ENCODE measurements at regions not wholly inside any gene's neighbourhood (a gene's known extent, or its start where the extent isn't known, plus 50 kb on each side); places are given as distances from the start of the nearest gene placed in this dataset.

DNA sequence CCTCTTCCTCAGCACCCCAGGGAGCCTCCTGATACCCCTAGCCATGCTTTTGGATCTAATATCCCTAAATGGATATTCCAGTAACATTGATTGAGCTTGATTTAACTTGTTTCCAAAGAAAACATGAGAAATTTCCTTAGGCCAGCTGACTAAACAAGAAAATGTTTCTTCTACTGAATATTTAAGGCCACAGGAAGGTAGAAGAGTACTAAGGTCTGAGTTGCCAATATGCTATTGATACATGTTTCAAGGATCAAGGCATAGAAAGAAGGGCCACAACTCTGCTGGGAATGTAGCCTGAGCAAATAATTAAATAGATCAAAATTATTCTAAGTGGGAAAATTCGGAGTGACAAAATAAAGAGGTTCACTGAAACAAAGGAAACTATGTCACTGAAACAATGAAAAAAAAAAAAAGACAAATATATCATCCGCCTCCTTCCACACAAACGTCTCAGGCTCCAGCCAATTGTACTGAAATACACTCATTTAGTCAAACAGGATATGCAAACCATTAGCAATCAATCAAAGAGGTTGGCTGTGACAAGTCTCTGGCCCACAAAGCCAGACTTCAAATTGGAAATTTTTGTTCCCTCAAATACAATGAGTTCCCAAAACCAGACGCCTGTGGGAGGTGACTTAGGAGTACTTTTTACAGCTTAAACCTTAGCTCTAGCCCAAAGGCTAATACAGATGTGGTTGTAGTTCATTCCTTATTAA lies 396.2 kb downstream of the HTR7 start:
- Mint-ChIP-seq H3K4me1 (ENCODE audit: low read depth) (no peaks in the 10 kb centered on the region), H3K9me3 (ENCODE audit: low read depth) (no peaks in the 10 kb centered on the region), H3K4me3 (no peak overlapping the region), H3K36me3 (no peaks in the 10 kb centered on the region), H3K27me3 (no peaks in the 10 kb centered on the region), H3K27ac (no peak overlapping the region)

DNA sequence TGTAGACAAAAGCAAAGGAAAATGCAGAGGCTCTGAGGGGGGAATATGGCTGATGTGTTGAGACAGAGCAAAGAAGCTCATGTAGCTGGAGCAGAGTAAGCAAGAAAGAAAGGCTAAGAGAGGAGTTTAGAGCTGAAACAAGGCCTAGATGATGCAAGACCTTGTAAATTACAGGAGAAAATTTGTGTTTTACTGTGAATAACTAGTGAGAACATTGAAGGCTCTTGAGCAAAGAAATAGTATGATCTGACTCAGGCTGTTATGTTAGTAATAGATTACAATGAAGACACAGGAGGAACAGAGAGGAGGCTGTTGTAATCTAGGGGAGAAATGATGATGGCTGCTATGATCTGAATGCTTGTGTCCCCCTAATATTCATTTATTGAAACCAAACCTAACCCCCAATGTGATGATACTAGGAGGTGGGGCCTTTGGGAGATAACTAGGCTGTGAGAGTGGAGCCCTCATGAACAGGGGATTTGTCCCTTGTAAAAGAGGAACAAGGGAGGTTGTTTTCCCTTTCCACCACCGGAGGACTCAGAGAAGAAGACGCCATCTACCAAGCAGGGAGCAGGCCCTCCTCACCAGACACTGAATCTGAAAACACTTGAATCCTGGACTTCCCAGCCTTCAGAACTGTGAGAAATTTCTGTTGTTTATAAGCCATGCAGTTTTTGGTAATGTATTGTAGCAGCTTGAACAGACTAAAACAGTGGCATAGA lies 394.9 kb downstream of the HTR7 start:
- H3K4me1 Mint-ChIP-seq (ENCODE audit: low read depth) = no peaks in the 10 kb centered on the region
- H3K4me3 Mint-ChIP-seq = no peak overlapping the region
- H3K36me3 Mint-ChIP-seq = no peaks in the 10 kb centered on the region
- H3K27me3 Mint-ChIP-seq = no peaks in the 10 kb centered on the region
- H3K27ac Mint-ChIP-seq = no peak overlapping the region
- H3K9me3 Mint-ChIP-seq (ENCODE audit: low read depth) = no peaks in the 10 kb centered on the region

DNA sequence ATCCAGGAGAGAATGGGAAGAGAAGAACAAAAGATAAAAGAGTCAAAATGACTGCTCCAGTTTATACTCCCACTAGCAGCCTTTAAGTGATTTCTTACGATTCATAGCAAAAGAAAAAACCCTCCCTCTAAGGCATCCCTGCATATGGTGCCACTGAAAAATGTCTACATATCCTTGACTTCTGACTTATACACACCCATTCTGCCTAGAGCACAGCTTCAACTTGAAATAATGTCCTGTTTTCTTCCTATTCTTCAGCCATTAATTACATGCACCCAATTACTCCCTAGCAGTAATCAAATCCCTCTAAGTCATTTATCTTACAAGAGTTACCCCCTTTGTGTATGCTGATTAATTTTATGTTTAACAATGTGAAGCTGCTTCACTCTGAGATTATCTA lies 393.5 kb downstream of the HTR7 start:
- peaks cover 1% of the 10 kb centered on the region for H3K9me3 Mint-ChIP-seq (ENCODE audit: low read depth)
- H3K27me3 Mint-ChIP-seq = no peaks in the 10 kb centered on the region
- H3K36me3 Mint-ChIP-seq = no peaks in the 10 kb centered on the region
- H3K4me1 Mint-ChIP-seq (ENCODE audit: low read depth) = no peaks in the 10 kb centered on the region
- H3K27ac Mint-ChIP-seq = no peak overlapping the region
- H3K4me3 Mint-ChIP-seq = no peak overlapping the region

DNA sequence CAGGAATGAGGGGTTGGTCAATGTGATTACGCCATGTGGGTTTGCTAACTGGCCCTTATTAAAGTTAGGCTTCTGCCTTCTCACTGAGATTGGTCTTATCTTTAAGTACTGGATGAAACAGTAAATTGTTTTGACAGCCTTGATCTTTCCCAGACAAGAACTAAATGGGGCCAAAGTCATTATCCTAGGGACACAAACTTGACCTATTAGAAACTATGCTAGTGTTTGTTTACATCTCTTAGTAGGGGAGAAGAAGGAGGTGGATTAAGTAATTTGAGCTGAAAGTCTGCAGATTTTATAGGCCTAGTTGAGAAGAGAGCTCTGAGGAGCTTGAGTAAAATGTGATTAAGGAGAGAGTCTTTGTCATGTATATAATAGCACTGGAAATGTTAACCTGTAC lies 386.9 kb downstream of the HTR7 start:
- Mint-ChIP-seq H3K4me3 (no peak overlapping the region), H3K4me1 (ENCODE audit: low read depth) (no peaks in the 10 kb centered on the region), H3K36me3 (no peaks in the 10 kb centered on the region), H3K9me3 (ENCODE audit: low read depth) (peaks cover 11% of the 10 kb centered on the region), H3K27me3 (no peaks in the 10 kb centered on the region), H3K27ac (no peak overlapping the region)

DNA sequence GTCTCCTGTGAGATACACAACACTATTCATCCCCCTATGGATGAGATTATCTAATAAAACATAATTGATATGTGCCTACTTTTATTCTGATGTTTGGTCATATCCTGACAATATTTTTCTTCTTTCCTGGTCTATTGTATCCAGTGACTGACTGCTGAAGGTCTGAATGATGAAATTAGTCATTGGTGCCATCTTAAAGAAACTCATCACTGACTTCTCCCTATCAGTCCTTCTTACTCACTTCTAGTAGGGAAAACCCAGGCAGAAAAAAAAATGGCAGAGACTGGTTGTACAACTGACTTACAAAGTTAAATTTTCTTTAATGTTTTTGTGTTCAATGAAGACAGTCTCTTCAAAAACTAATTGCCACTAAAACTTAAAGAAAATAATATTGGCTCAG lies 377.4 kb downstream of the HTR7 start:
- Mint-ChIP-seq H3K4me3 (no peak overlapping the region), H3K4me1 (ENCODE audit: low read depth) (no peaks in the 10 kb centered on the region), H3K36me3 (no peaks in the 10 kb centered on the region), H3K27me3 (no peaks in the 10 kb centered on the region), H3K9me3 (ENCODE audit: low read depth) (no peaks in the 10 kb centered on the region), H3K27ac (no peak overlapping the region)

DNA sequence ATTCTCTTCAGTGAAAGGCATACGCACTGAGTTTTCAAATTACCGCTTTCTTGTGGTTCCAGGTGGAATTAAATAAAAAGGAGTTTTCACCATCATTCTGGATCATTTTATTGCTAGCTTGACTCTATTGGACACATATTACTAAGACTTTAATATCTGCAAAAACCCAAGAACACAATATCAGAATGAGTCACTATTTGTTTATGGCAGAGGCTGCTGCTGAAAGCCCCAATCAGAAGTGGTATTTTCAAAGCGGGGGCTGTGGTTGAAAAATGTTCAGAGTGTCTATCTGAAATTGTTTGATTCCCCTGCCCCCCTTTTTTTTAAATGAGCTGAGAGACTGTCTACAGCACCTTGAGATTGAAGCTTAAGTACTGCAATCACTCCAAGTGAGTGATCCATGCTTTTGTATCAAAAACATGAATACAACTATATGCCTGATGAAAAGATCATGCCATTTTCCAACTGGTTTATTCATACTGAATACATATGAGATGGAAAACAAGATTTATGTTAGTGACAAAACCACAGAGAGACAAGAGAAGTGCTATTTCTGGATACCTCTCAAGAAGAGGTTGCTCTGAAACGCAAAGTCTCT lies 376.4 kb downstream of the HTR7 start:
- Mint-ChIP-seq H3K4me3 (no peak overlapping the region), H3K9me3 (ENCODE audit: low read depth) (no peaks in the 10 kb centered on the region), H3K27me3 (no peaks in the 10 kb centered on the region), H3K27ac (no peak overlapping the region), H3K4me1 (ENCODE audit: low read depth) (no peaks in the 10 kb centered on the region), H3K36me3 (no peaks in the 10 kb centered on the region)

DNA sequence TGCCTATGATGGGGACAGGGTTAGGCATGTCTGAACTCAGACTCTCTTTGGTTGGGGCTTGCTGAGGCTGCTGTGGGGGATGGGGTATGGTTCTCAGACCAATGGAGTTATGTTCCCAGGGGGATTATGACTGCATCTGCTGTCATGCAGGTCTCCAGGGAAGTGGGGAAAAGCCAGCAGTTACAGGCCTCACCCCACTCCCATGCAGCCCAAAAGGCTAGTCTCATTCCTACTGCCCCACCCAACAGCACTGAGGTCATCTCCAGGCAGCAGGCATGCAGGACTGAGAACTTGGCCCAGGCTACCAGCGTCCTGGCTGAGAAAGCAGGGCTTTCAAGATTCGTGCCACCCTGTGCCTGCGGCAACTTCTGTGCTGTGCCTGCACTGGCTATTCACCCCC lies 373.3 kb downstream of the HTR7 start:
- Mint-ChIP-seq H3K4me3 (no peak overlapping the region), H3K9me3 (ENCODE audit: low read depth) (peaks cover 5% of the 10 kb centered on the region), H3K27ac (no peak overlapping the region), H3K4me1 (ENCODE audit: low read depth) (no peaks in the 10 kb centered on the region), H3K36me3 (no peaks in the 10 kb centered on the region), H3K27me3 (peaks cover 2% of the 10 kb centered on the region)

DNA sequence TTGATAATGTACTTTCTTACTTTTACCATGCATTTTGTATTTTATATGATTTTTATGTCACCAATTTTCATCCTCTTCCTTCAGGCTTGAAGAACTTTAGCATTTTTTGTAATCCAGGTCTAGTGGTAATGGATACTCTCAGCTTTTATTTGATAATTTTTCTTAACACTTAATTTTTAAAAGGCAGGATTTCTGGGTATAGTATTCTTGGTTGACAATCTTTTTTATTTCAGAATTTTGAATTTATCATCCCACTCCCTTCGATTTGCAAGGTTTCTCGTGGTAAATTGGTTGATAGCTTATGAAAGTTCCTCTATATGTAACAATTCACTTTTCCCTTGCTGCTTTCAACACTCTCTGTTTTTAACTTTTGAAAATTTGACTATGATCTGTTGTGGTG lies 363.7 kb downstream of the HTR7 start:
- H3K4me1 Mint-ChIP-seq (ENCODE audit: low read depth) = no peaks in the 10 kb centered on the region
- no peak overlapping the region for H3K4me3 Mint-ChIP-seq
- peaks cover 35% of the 10 kb centered on the region for H3K9me3 Mint-ChIP-seq (ENCODE audit: low read depth)

DNA sequence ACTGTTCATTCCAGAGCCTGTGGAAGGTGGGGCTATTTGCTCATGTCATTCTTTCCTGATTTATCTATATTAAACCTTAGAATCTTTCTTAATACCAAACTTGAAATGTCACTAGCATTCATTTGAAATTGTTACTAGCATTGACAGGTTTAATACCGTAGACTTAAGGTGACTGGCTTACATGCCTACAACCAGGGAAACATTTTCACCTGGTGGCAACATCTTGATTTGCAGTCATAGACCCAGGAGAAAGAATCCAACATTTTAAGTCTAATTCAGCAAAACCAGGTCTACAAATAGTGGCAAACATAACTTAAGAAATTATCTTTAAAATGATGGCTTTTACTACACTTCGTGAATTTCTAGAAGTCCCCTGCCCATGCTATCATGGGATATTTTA lies 353.7 kb downstream of the HTR7 start:
- H3K9me3 Mint-ChIP-seq (ENCODE audit: low read depth) = no peaks in the 10 kb centered on the region
- H3K4me3 Mint-ChIP-seq = no peak overlapping the region
- H3K27me3 Mint-ChIP-seq = peaks cover 1% of the 10 kb centered on the region
- no peak overlapping the region for H3K27ac Mint-ChIP-seq
- H3K36me3 Mint-ChIP-seq = no peaks in the 10 kb centered on the region
- H3K4me1 Mint-ChIP-seq (ENCODE audit: low read depth) = no peaks in the 10 kb centered on the region

More for the DNA sequence above, 363.7 kb downstream of the HTR7 start:
- Mint-ChIP-seq H3K27me3 (no peaks in the 10 kb centered on the region), H3K36me3 (no peaks in the 10 kb centered on the region), H3K27ac (no peak overlapping the region)

DNA sequence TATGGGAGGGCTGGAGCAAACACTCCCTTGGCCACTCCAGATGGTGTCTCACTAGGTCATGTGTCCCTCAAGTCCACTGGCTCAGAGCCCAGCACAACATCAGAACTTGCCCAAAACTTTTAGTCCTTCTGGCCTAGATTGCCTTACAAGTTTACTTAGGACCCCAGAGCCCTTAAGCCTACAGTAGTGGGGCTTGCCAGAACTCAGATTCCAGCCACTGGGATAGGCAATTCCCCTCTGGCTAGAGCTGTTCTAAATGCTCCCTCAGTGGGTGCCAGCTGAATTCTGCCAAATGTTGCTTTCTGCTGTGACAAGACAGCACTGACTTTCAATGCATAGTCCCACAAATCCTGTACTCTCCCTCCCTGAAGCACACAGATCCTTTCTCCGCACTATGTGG lies 331.1 kb downstream of the HTR7 start:
- H3K27me3 Mint-ChIP-seq = peaks cover 6% of the 10 kb centered on the region
- no peaks in the 10 kb centered on the region for H3K9me3 Mint-ChIP-seq (ENCODE audit: low read depth)
- no peaks in the 10 kb centered on the region for H3K4me1 Mint-ChIP-seq (ENCODE audit: low read depth)
- H3K27ac Mint-ChIP-seq = no peak overlapping the region
- no peak overlapping the region for H3K4me3 Mint-ChIP-seq
- H3K36me3 Mint-ChIP-seq = no peaks in the 10 kb centered on the region

DNA sequence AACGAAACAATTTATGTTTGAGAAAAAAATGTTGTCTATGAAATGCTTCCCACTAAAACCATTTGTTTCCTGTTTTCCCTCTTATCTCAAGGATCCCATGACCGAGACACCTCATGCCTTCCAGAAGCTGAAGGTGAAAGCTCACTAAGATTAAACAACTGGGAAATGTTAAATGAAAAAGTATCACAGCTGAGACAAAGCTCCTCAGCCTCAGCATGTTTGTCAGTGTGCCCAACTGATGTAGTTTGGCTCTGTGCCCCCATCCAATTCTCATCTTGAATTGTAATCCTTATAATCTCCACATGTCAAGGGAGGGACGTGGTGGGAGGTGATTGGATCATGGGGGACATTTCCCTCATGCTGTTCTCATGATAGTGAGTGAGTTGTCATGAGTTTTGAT lies 327.3 kb downstream of the HTR7 start:
- Mint-ChIP-seq H3K4me1 (ENCODE audit: low read depth) (no peaks in the 10 kb centered on the region), H3K4me3 (no peak overlapping the region), H3K9me3 (ENCODE audit: low read depth) (no peaks in the 10 kb centered on the region), H3K36me3 (no peaks in the 10 kb centered on the region), H3K27ac (no peak overlapping the region), H3K27me3 (peaks cover 4% of the 10 kb centered on the region)

DNA sequence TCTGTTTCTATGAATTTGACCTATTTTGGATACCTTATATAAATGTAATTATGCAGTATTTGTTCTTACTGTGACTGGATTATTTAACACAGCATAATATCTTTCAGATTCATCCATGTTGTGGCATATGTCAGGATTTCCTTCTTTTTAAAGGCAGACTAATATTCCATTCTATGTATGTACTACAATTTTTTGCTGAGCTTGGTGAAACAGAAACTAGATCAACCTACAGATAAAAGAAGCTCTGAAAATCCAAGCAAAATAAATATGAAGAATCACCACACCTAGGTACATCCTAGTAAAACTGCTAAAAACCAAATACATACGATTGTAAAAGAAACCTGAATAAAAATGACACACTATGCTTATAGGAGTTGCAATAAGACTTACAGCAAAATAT lies 300.5 kb downstream of the HTR7 start:
- peaks cover 3% of the 10 kb centered on the region for H3K9me3 Mint-ChIP-seq (ENCODE audit: low read depth)
- H3K27ac Mint-ChIP-seq = no peak overlapping the region
- no peaks in the 10 kb centered on the region for H3K36me3 Mint-ChIP-seq
- H3K4me3 Mint-ChIP-seq = no peak overlapping the region
- H3K4me1 Mint-ChIP-seq (ENCODE audit: low read depth) = no peaks in the 10 kb centered on the region
- H3K27me3 Mint-ChIP-seq = peaks cover 1% of the 10 kb centered on the region

DNA sequence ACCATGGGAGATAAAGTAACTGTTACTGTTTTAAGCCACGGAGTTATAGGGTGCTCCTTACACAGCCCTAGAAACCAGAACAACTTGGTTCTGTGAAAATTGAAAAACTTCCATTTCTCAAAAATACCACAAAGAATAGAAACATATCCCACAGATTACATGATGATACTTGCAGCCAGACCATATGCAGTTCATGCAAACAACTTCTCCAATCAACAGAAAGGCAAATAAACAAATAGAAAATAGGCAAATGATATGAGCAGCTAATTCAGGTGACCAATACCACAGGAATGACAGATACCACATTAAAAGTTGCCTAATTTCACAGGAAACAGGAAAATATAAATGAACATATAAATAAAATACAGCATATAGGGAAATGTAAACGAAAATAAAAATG lies 297.5 kb downstream of the HTR7 start:
- Mint-ChIP-seq H3K36me3 (no peaks in the 10 kb centered on the region), H3K9me3 (ENCODE audit: low read depth) (peaks cover 3% of the 10 kb centered on the region), H3K4me1 (ENCODE audit: low read depth) (no peaks in the 10 kb centered on the region), H3K27ac (no peak overlapping the region), H3K4me3 (no peak overlapping the region), H3K27me3 (peaks cover 1% of the 10 kb centered on the region)

DNA sequence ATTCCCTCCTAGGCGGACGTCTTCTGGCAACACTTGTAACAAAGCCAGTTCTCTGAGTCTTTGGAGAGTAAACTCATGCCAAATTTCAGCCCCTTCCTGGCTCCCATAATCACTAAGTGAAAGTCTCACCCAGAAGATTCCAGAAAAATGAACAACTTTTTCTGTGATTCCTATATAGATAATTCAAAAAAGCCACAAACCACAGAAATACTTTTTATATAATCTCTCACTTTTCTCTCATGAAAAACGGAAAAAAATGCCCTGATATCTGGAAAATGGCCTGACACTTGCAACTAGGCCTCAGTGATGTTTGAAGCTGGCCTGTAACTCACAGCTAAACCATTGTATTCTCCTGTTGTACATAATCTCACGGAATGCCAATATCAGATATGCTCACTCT lies 296.2 kb downstream of the HTR7 start:
- Mint-ChIP-seq H3K4me3 (no peak overlapping the region), H3K9me3 (ENCODE audit: low read depth) (no peaks in the 10 kb centered on the region), H3K27ac (no peak overlapping the region), H3K4me1 (ENCODE audit: low read depth) (no peaks in the 10 kb centered on the region), H3K36me3 (no peaks in the 10 kb centered on the region), H3K27me3 (no peaks in the 10 kb centered on the region)

DNA sequence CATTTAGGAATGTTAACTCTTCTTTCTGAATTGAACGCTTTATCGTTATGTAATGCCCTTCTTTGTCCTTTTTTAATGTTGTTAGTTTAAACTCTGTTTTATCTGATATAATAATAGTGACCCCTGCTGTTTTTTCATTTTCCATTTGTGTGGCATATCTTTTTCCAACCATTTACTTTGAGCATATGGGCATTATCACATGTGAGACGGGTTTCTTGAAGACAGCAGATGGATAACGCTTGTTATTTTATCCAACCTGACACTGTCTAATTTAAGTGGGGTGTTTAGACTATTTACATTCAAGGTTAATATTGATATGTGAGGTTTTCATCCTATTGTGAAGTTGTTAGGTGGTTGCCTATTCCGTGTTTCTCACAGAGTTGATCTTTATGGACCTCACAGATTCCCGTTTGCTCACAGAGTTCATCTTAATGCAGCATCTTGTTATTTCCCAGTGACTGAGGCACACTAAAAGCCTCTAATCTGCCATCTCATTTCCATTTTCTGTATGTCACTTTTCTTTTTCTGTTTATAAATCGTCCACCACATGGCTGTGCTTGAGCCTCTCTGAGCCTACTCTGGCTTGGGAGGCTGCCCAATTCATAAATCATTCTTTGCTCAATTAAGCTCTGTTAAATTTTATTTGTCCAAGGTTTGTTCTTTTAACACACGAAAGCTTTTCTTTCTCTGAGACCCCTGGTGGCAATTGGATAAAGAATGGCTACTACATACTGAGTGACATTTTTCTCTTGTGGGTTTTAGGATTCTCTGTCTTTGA lies 286.2 kb downstream of the HTR7 start:
- Mint-ChIP-seq H3K27ac (no peak overlapping the region), H3K4me1 (ENCODE audit: low read depth) (no peaks in the 10 kb centered on the region), H3K9me3 (ENCODE audit: low read depth) (no peaks in the 10 kb centered on the region), H3K27me3 (peaks cover 9% of the 10 kb centered on the region), H3K4me3 (no peak overlapping the region), H3K36me3 (no peaks in the 10 kb centered on the region)

Data from activated naive CD8-positive, alpha-beta T cell (primary cell).